ENCODE measurements at regions not wholly inside any gene's neighbourhood (a gene's known extent, or its start where the extent isn't known, plus 50 kb on each side); places are given as distances from the start of the nearest gene placed in this dataset.
A peak's percentile ranks its signal among the peaks of the same experiment; 100 is the strongest.

DNA sequence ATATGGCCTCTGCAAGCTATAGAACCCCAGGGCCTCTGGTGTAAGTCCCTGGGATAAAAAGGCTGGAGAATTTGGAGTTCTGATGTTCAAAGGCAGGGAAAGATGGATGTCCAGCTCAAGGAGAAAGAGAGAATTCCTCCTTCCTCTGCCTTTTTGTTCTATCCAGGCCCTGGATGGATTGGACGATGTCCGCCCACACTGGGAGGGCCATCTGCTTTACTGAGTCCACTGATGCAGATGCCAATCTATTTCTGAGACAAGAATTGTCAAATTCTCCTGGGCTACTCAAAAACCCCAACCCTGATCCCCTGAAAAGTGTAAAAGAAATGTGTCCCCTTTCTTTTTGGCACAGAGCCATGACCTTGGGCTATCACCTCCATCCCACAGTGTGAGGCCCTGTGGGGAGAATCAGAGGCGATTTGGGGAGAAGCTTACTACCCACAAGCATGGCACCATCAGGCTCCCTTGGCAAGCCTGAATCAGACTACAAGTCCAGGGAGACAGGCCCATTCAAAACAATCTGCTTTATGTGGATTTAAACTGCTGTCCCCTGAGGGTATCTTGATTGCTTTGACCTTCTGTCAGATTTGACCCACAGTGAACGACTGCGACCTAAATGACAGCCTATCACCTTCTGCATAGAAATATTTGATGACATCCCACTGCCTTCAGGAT, 334.0 kb downstream of the NUAK1 start:
- no peak for DNase-seq (ENCODE audit: low read depth)

DNA sequence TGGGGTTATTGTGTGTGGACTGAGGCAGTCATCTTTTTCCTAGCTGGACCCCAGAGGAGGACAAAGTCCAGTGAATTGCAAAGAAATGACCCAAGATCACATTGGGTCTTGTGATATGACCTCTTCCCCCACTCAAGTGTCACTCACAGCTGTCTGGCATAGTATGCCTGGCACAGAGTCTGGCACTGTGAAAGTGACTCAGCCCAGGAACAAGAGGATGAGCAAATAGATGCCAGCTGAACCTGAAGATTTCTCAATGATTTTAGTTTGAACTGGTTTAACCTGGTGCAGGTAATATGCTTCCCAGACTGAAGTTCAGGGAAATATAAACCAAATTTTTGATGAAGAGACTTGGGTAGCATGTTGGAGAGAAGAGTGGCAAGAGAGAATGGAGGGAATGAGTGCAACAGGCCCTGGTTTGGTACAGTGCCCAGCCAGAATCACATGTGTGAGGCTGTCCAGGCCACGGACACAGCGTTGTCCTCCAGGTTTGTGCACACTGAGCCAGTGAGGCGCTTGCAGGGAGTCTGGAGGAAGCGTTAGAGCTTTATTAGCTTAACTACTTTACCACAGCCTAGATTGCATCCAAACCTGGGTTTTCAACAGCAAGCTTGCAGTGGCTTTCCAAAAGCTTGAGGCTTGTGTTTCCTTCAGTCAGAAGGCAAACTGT, 332.9 kb downstream of the NUAK1 start:
- DNase-seq (ENCODE audit: low read depth): no peak

DNA sequence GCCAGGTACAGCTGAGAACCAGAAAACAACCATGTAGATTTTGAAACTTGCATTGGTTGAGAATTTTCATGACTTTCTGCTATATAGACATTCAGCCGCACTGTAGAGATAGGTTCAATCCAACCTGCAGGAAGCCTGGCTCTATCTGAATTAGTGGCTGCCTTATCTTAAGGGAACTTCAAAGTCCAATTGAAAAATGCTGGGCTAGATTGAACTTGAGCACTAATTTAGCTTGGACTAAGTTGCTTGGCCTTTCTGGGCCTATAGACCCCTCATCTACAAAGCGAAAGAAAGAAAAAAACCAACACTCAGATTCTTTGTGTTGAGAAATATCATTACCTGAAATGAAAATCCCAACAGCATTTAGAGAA, 332.4 kb downstream of the NUAK1 start:
- no peak for DNase-seq (ENCODE audit: low read depth)

DNA sequence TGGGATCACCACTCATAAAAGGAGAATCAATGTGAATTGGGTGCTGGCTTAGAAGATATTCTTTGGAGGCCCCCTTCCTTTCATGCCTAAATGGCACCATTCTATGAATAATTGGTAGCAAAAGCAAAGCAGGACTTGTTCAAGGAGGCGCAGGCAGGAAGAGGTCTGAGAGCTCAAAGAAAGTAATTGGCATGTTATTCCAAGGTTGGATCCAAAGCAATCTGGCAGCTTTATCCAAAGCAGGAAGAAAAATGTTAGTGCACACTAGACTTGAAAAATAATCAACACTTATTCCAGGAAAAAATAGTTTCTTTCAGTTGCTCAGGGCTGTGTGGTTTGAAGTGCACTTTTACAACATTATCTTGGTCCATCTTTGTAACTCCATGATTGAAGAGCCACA, 326.4 kb downstream of the NUAK1 start:
- no peak for DNase-seq (ENCODE audit: low read depth)

DNA sequence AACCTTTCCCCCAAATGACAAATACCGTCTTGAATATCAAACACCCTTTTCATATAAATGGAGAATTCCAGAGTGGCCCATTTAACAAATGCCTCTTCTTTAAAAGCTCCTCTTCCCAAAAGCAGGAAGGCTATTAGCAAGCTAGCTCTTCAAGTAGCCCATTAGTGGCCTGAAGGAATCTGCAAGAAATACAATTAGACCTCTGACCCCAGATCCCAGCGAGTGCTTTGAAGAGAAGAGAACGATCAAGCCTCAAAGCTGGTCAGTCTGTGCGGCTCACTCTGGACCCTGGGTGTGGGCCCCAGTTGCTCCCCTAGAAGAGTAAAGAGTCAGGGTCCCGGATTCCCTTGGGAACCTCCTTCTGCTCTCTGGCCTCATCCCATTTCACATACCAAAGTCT, 325.6 kb downstream of the NUAK1 start:
- DNase-seq (ENCODE audit: low read depth): peak; percentile 15

DNA sequence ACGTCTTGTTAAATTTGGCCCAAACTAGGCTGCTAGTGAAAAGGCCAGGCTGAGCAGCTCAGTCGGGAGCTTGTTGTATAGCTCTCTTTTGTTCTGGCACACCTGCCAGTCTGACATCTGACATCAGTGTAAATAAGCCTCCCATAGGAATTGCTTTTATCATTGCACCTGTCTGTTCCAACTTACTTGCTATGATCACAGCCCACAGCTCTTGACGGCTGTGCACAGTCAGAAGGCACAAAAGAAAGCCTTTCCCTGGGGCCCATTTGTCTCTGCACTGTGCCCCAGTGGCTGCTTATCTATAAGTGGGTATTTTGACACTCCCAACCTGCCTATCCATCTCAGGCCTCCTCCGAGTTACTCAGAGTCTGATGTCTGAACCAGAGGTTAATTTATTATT, 324.5 kb downstream of the NUAK1 start:
- no peak for DNase-seq (ENCODE audit: low read depth)

DNA sequence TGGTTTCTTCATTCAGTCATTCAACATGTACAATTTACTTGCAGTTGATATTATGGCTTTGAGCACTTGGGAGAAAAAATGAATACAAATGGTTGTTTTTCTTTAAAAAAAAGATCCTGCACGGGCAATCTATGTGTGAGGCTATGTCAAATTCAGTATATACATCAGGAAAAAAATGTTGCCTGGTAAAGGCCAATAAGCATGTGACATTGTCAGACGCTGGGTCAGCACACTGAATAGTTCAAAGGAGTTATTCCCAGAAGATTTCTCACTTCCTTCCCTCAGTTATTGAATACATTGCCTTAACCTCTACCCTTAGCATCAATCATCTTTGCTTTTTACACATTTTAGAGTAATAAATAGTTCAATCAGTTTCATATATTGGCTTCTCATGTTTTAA, 319.2 kb downstream of the NUAK1 start:
- no peak for DNase-seq (ENCODE audit: low read depth)

DNA sequence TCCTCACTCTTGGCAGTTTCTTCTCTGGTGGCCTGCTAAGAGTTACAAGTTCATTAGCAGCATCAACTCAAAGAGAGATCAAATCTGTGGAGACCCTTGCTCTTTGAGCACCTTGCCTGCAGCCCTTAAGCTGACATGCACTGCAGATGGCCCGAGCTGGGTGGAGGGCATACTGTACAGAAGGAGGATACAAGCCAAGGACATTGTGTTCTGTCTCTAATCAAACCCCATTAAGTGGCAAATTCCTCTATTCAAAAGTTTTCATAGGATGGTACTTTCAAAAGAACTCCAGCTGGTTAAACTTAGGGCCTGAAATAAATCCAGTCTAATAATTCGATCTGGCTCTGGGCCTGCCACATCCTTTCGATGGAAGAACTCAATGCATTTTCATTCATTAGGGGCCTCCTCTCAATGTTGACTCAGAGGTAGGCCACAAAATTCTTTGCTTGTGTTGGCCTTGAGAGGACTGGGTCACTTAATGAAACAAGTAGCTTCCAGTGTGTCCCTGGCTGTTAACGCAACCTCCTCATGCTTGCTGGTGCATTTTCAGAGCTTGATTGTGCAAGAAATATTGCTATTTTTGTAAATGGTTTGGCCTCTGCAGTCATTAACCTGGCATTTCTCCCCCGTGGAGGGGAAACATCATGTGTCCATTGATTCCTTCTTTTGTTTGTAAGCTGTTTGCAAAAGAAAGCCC, 318.2 kb downstream of the NUAK1 start:
- peak; percentile 76 for DNase-seq (ENCODE audit: low read depth)

DNA sequence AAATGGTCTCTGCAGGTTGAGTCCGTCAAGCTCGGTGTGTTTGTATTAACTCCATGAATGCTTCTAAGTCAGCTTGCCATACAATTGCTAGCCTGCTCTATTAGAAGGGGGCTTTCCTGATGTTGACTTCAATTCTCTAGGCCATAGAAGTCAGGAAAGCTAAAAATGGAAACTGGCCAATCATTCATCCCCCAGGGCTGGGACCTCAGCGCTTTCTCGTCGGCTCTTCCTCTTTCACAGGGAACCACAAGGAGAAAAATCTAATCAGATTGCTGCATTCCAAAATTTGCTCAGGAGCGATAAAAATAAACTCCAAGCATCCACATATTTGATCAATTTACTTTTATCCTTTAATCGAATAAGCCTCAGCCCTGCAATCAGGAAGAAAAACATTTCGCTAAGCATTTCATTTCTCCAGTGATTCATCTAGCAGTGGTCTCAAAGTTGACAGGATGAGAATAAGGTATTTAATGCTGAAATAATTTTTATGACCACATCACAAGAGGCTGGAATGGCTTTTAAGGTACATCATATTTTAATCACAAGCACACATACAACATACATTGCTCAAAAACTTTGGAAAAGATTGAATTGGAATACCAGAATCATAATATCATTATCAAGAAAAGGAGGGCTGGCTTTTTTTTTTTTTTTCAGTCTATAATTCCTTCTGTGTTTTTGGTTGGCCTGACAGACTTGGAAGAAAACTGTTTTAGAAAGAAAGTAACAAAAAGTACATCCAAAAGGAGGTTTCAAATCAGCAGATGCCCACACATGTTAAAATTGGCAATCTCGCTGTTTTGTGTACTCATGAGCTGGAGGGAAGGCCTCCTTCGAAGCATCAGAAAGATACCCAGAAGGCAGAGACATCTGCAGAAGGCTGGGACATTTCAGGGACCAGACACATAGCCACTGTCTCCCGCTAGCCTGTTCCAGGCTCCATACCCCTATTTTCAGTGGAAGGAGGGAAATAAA, 316.3 kb downstream of the NUAK1 start:
- peak; percentile 39 for DNase-seq (ENCODE audit: low read depth)

DNA sequence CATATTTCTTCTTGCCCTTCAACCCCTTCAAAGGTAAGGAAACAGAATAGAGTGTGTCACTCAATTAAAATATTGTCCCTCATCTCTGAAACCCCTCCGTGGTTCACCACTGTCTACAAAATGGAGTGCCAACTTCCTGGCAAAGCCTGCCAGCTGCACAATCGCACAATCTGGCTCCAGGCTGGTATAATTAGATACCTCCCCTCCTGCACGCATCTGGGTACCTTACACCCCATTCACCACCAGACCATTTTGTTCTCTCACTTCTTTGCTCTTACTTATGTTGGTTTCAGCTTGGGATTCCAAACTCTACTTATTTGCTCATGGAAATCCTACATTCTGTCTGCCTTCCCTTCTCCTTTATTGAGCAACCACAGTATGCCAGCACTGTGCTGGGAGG, 314.9 kb downstream of the NUAK1 start:
- DNase-seq (ENCODE audit: low read depth): no peak

DNA sequence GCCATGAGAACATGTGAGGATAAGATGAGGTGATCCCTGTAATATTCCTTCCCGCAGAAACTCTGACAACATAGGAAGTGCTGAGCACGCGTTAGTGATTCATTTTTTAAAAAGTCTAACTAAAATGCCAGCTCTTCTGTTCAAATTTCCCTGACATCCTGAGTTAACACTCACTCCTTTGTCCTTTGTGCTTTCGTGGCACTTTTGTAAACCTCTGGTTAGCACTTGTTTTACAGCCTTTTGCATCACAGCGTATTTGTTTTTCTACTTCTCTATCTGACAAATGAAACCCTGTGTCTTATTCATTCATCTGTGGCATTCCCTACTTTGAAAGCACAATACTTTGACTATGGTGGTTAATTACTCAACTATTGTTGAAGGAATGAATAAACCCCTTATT, 313.6 kb downstream of the NUAK1 start:
- peak; percentile 46 for DNase-seq (ENCODE audit: low read depth)

DNA sequence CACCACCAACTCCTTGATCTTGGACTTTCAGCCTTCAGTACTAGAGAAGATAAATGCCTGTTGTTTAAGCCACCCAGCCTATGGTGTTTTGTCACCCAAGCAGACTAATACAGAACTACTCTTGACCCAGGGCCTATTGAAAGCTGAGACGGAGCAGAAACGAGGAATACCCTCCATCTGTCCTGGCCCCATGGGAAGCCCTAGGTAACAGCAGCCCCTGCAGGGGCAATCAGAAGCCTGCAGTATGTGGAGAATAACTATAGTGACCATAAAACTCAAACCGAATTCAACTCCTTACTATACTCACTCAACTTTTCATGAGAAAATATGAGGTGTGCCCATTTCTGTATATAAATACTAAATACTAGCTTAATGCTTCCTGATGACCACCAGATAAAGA, 307.4 kb downstream of the NUAK1 start:
- no peak for DNase-seq (ENCODE audit: low read depth)

DNA sequence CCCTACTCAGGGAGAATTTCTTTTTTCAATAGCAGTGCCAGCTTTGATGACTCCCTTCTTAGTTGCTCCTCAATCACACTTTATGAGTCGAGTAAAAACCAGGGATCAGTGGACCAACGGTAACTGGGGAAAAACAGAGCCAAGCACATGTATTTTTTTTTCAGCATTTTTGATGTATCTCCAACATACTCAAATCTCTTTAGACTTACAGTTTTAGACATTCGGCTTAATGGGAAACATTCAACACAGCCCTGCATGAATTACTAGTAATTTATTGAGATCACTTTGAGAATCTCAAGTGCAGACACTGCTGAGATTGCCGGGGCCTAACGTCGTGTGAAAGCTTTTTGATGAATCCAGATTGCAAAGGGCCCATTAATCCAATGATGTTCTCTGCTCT, 306.7 kb downstream of the NUAK1 start:
- no peak for DNase-seq (ENCODE audit: low read depth)

DNA sequence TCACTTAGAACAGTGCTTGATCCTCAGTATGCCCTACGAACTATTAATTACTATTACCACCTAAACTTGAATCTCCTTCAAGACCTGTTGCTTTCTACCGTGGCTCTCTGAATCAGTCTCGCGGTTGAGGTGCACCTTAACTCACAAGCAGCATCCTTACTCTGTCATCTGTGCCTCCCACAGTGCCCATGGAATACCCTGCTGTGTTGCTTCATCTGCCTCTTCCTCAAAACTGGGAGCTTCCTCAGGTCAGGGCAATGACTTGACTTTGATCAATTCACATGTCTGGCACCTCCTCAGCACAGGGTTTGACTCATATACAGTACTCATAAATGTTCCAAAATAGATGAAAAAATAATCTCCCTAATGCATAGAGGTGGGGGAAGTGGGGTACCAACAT, 305.9 kb downstream of the NUAK1 start:
- DNase-seq (ENCODE audit: low read depth): no peak

DNA sequence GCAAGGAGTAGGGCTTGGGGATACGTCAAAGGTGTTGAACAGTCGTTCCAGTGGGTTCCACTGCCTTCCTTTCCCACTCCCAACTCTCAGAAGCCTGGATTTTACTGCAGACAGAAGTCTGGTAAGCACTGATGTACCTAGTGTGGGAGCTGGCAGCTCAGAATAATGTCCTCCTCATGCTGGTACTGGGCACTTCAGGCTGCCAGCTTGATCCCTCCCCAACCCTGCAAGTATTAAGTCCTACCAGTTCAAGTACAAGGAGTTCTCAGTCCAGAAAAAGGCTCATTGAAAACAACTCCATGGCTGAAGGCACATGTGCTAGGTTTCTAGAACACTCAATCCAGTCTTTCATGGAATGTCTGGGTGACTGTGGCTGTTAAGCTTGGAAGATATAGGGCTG, 304.3 kb downstream of the NUAK1 start:
- DNase-seq (ENCODE audit: low read depth): no peak

DNA sequence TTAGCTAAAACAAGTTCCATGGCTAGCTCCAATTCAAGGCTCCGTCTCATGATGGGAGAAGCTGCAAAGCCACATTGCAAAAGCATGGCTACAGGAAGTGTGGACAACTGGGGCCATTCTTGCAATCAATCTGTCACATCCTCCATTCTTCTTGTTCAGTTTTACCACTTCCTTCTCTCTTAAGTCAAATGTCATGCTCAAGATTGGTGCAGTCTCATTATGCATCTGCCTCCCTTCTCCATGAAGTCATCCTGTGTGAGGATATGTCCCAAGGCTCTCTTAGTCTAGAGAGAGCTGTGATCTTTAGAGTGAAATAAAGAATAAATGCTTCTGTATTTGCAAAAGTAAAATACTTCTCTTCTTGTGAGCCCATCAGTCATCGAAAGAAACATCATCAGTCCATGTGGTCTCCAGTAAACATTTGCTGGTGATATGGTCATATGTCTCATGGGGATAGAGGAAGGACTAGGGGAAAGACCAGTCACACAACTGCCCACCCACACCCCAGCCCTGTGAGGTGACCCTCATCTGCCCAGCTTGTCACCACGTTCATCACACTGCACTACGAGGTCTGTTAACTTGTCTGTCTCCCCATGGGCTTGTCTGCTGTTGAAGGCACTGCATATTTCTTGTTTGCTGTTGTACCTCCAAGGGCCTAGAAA, 303.0 kb downstream of the NUAK1 start:
- no peak for DNase-seq (ENCODE audit: low read depth)

DNA sequence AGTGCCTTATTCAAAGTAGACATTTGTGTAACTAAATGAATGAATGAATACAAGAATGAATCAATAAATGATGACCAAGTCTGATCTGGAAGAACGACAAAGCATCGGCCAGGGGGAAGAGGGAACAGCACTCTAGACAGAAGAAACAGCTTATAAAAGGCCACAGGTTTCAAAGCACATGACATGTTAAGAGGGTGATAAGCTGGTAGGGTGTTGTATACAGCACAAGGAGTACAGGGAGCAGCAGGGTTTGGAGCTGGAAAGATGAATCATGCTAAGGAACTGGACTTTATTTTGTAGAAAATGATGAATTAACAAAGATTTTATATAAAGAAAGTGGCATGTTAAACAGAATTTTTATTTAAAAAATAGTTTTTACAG, 302.5 kb downstream of the NUAK1 start:
- no peak for DNase-seq (ENCODE audit: low read depth)

DNA sequence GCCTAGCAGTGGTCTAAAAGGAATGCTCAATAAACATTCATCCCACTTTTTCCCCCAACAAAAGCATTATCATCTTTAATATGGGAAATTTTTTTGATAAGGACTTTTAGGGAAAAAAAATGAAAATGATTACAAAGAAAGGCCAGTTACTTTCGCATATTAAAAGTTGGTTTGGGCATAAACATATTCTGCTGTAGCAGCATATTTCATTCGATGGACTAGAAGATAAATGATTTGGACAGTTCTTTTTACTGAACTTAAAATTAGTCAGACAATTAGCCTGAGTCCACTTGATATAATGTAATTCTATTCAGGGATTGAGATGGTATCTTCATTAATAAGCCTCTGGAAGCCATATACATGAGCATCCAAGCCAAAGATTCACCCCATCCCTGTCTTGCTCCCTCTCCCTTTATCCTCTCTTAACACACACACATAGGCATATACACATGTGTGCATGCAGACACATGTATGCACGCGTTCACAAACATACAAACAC, 299.1 kb downstream of the NUAK1 start:
- DNase-seq (ENCODE audit: low read depth): no peak

DNA sequence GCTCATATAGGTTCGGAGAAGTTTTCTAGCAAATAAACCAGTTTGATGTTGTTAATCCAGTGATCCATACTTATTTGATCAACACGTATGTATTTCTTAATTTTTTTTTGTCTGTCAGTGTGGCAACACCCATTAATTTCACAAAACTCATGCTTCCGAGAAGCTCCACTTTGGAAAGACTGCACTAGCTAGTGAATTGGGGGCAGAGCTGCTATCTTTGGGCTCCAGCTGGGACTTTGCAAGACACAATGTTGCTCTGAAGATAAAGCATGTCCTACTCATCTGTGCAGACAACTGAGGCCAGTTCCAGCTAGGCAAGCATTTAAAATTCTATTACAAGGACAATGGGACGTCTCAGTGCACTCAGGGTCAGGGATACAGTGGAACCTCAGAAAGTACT, 298.4 kb downstream of the NUAK1 start:
- no peak for DNase-seq (ENCODE audit: low read depth)

DNA sequence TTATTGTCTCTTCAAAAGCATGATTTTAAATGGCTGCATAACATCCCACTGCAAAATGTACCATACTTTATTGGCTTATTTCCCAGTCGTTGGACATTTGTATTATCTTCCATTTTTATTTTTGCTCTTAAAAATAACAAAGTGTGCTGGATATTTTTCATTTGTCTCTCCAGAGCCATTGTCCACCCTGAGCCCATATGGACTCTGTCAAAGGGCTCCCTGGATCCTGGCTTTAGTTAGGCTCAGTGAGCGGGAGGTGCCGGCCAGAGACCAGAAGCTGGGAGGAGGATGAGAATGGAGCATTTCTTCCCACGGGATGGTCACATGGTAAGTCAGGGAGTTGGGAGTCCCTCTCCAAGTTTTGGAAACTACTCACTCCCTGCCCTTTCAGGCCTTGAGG, 296.9 kb downstream of the NUAK1 start:
- DNase-seq (ENCODE audit: low read depth): no peak

DNA sequence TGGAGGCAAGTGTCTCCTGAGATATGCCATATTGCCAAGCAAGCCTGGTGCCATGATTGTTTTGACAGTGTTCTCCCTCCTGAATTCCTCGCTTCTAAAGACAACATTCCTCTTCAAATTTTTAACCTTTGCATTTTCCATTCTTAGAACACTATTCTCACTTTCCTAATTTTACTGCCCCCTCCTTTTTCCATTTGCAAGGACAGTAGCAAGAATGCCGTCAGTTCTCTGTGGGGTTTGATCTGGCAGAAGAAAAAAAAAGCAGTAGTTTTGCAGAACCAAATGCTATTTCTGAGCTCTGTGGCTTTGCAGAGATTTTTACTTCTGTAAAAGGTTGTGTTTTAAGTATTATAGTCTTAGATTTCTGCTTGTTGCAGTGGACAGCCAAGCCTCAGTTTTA, 295.2 kb downstream of the NUAK1 start:
- DNase-seq (ENCODE audit: low read depth): no peak
